Stimulated activated CD8-positive, alpha-beta memory T cell treated with anti-CD3 and anti-CD28 coated beads, Interleukin-15, amount 100 ng/mL, for 48 hours (primary cell): ENCODE measurements at regions not wholly inside any gene's neighbourhood (a gene's known extent, or its start where the extent isn't known, plus 50 kb on each side); places are given as distances from the start of the nearest gene placed in this dataset.

ENCODE experiments used
- DNase-seq, 2 donors: peaks; one replicate each; pipeline ENCODE4 v3.0.0-alpha.2; 2020; ENCODE audit warnings: low read depth in 2 of 2

DNA sequence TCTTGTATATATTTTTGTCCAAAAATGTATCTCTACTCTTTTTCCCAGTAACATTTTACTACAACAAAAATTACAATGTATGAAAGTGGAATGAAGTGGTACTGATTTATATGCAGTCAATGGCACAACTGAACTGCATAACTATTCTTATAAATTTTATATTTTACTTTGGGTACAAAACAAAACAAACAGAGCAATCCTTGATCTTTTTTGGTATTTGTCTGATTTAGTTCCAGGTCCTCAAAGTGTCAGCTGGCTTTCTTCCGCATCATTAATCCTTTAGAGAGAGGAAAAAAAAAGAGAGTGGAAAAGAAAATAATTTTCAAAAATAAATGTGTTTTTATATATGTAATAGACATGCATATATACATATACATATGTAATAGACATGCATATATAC is 252.4 kb upstream of the SLIT2 start:
- no peak for DNase-seq

DNA sequence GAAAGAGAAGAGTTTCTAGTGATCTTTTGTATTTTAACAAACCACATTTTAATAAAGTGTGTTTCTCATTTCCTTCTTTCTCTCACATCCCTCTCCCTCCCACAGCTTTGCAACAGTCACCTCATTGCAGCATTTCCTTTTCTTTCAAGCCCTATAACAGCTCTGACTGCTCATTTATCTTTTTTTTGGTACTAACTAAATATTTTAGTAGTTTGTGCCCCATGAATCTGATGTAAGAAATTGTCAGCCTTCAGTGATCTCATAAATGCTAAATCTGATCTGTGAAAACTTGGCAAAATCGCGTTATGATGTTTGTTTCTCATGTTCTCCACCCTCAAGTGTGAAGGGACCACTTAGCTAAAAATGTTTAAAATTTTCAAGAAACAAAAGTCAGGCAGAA is 258.5 kb upstream of the SLIT2 start:
- no peak for DNase-seq

DNA sequence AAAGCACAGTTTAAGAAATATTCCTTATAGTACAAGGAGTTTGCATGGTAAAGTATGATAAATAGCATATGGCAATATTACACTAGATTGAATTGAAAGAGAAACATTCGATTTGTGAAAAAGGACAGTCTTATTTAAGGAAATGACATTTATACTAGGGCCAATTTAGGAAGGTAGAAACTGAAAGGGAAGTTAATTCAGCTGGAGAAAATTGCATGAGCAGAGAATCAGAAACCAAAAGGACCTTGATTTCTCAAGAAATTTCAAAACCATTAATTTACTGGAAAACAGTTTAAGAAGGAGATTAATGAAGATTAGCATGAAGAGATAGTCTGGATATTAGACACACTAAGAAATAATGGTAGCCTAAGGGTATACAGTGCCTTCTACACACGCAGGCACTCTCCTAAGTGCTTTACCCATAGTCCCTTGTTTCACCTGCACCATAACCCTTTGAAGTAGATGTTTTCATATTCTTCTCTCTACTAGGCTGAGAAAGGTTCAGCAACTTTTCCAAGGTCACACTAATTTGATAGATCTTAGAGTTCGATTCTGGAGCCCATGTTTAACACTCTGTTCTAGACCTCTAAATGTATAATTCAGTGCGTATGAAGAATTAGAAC is 259.1 kb upstream of the SLIT2 start:
- no peak for DNase-seq

DNA sequence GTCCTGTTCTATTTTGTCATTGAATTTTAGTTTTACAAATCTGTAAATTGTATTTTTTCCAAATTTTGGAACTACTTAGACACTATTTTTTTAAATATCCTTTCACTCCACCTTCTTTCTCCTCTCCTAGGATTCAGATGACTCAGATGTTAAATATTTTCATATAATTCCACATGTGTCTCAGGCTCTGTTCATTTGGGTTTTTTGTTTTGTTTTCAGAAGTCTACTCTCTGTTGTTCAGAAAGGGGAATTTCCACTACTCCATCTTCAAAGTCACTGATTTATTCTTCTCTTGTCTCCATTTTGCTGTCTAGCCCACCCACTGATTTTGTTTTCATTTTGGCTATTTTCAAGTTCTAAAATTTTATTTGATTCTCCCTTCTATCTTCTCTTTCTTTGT is 264.0 kb upstream of the SLIT2 start:
- DNase-seq = no peak

DNA sequence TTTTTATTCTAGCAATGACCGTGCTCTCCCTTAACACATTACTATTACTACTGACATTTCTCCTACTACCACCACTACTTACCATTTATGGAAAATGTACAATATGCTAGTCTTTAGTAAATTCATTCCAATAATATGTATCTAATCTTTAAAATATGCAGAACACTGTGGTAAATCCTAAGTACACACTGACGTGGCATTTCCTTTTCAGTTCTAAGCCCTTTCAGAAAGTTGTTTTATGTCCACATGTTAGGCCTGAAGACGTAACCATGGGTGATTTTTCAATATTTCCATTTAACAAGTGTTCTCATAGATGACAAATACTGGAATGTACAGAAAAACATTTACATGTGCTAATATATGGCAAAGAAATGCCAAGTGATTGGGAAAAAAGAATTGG is 268.6 kb upstream of the SLIT2 start:
- no peak for DNase-seq

DNA sequence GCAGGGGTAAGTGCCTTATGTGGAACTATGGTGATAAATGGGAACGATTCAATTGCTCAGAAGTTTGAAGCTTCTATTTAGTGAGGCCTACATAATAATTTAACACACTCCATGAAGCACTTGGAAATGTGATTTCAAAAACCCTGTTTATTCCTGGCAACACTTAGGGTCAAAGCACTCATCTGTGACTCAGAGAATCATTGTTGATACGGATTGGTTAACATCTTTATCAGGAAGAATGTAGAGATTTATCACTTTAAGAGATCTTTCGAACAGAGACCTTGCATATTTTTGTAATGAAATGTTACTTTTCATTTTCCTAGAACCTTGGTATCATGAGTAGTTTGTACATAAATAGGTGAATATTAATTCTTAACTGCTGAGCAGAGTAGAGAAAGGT is 269.1 kb upstream of the SLIT2 start:
- no peak for DNase-seq

DNA sequence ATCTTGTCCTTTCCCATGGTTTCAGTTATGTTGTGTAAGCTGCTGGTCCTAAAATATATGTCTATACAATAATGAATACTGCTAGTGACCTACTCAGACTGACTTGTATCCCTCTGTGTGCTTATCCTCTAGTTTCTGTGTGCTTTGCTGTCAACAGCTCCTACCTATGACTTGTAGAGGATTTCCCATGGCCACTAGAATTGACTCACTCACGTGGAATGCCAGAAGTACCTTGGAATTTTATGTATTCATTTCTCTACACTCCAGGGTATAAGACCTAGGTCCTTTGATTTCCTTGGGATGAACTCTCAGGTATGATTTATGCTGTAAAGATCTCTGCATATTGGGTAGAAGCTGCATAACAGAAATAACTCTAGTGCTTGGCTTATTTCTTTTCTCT is 279.9 kb upstream of the SLIT2 start:
- DNase-seq = no peak

DNA sequence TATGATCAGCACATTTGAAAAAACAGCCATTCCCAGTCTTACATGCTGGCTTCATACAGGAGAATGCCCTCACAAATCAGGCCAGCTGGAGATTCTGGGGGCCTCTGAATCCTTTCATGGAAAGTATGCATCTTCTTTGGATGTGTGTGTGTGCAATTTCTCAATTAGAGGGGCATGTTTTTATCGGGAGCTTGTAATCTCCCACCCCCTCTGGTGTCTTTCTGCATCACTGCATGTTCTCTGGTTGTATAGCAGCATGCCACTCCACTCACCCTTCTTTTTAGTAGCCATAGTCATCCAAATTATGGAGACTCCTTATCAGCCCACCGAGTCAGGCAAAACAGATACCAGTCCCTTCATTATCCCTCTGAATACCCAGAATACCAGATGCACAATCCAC is 282.2 kb upstream of the SLIT2 start:
- no peak for DNase-seq

DNA sequence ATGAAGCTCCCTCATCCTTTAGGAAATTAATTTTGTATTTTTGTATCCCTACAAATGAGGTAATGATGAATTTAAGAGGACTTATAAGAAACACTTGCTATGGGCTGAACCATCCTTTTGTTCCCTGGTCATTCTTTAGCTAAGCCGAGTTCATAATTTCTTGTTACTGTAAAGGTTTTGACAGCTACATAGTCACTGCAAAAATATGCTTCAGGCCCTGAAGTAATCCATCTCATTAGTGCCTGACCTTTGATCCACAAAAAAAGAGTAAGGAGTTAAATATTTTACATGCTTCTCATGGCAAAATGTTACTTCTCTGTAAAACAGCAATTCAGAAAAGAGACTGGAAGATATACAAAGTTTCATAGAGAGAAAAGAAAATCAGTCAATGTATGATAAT is 290.6 kb upstream of the SLIT2 start:
- no peak for DNase-seq

DNA sequence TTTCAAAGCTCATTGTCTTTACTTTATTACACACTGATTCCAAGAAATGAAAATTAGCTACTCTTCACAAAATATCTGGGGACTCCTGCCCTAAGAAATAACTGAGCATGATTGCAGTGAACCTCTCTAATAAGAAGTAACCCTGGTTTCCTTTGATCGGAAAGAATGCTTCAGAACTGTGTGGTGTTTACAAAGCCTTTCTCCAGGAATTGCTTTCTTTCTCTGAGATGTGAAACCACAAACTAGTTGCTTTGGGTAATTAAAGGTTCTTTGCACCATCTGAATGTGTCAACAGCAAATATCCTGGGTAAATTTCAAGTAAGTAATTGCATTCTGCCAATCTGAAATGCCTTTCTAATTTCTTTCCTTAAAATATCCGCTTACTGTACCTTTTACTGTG is 292.9 kb upstream of the SLIT2 start:
- DNase-seq = no peak

DNA sequence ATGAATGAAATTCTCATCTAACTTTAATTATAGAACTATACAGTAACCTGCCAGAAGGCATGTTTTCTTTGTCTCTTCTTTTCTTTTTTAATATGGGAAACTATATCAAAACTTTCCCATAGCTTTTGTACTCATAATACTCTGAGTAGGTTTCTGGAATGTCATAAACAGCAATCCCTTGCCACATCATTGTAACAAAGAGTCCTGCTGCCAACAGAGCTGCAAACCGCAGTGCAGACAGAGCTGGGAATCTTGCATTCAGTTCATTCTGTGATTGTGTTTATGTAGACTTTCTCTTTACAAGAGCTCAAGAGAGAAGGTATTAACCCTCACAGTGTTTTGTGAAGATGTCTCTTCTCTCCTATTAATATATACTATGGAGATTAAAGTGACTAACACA is 304.4 kb upstream of the SLIT2 start:
- DNase-seq = no peak

DNA sequence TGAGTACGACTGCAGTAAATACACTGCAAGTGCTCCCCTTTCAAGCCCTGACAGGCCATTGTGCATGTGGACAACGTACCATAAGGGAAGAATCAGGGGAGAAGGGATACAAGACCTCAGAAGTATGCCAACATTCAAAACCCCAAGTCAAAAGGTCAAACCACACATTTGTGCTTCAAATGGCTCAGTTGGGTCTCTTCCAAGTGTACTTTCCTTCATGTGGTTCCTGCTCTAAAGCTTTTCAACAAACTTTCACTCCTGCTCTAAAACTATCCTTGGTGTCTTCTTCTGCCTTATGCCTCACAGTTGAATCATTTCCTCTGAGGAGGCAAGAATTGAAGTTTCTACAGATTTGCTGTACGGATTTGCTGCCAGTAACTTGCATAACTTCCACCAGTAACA is 305.7 kb upstream of the SLIT2 start:
- no peak for DNase-seq

DNA sequence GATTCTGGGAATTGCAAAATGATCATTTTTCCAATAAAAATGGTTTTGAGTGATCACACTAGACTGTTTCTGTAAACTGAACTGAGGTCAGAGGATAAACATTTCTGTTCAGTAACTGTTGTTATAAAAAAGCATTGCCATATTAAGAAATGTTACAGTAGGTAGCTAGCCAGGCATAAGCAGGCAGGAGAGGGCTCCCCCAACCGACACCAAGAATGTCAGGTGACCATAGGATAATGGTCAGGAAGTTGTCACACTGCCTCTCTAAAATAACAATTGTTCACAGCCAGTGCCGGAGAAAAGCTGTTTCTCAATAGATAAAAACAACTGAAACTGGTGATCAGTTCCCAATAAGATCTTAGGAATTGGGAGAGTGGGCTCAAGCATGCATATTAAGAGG is 306.2 kb upstream of the SLIT2 start:
- DNase-seq = no peak

DNA sequence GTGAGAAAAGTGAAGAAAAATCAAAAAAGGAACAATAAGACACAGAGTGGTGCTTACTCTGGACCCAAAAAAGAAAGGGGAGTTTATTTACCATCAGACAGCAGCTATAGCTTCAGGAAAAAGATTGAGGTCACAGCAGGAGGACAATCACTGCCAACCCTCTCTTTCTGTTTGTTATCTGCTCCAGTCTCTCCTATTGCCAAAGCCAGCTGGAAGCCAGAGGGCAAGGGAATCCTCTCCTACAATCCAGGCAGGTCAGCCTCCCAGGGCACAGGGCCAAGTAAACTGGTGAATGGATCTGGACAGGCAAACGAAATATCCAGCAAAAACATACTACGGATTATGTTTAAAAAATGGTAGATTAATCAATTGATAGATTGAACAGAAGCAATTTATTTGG is 306.9 kb upstream of the SLIT2 start:
- no peak for DNase-seq

DNA sequence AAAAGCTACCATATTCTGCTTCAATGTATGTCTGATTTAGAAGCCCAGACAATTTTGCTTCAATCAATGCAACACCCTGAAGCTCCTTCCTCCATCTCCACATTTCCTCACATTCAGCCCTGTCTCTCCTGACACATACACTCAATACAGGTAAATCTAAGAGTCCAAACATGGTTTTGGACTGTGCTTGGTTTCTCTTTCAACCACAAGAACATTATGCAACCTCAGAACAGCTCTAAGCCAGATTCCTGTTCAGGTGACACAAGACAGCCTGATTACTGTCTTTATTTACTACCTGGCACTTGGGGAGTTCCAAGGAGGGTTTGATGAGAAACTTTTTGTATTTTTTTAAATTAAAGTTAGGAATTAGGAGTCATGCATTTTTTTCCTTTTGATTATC is 307.5 kb upstream of the SLIT2 start:
- no peak for DNase-seq

DNA sequence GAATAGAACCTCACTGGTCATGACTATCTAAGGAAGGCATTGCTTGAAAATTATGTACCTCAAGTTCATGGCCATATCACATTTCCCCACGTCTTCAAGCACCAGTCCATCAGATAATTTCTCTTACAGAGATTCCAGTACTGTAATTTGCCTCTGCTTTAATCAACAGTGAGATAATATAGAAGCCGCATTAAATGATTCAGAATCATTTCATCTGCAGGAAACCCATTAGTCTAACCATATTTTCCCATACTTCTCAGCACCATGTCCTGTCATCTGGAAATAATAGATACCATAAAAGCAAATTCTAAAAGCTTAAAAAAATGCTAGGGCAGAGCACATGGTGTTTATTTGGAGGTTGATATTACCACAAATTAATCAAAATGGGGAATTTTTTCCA is 310.3 kb upstream of the SLIT2 start:
- DNase-seq = no peak

DNA sequence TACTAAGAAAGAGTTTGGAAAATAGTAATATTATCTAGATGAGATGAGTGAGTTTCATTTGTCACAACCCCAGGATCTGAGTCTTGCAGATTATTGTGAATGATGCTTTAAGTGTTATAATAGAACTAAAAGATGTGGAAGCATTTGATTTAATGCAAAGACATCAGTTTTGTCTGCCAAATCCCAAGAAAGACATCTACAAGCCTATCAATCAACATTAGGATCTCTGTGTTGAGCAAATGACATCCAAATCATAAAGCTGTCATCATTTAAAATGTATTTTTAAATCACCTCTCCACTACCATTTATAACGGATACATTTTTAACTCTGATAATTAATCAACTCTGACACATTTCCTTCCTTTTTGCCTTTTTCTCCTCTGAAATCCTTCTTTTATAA is 310.8 kb upstream of the SLIT2 start:
- DNase-seq = no peak

DNA sequence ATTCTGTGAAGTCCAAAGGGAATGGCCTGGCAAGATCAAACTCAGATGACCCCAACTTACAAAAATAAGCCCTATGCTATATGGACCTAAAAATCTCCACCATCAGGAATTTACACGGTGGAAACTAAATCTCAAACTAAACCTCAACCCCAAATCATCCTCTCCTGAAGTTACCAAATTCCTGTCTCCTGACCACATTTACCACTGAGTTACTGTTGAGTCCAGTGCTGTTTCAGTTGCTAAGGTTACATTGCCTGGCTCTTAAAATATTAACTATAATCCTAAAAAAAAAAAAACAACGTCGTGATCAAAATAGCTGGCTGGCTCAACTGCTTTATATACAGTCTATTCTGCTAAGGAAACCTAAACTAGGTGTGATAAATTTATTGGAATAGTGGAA is 315.2 kb upstream of the SLIT2 start:
- no peak for DNase-seq

DNA sequence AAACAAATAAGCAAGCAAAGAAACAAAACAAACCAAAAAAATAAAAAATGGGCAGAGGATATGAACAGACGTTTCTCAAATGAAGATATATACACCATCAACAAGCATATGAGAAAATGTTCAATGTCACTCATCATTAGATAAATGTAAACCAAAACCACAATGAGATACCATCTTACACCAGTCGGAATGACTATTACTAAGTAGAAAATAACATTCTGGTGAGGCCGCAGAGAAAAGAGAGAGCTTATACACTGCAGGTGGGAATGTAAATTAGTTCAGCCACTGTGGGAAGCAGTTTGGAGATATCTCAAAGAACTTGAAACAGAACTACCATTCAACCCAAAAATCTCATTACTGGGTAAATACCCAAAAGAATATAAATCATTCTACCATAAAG is 321.0 kb upstream of the SLIT2 start:
- DNase-seq = no peak

DNA sequence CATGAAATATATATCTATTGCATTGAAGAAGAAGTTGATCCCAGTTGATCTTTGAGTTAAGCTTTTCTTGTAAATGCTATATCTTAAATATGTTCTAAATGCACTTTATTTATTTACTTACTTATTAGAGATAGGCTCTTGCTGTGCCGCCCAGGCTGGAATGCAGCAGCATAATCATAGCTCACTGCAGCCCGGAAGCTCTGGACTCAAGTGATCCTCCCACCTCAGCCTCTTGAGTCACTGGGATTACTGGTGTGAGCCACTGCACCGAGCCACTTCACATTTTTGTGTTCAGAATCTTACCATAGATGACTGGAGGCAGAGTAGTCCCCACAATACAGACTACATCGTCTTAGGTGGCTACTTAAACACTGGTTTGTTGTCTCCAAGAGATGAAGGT is 324.3 kb upstream of the SLIT2 start:
- DNase-seq = no peak

DNA sequence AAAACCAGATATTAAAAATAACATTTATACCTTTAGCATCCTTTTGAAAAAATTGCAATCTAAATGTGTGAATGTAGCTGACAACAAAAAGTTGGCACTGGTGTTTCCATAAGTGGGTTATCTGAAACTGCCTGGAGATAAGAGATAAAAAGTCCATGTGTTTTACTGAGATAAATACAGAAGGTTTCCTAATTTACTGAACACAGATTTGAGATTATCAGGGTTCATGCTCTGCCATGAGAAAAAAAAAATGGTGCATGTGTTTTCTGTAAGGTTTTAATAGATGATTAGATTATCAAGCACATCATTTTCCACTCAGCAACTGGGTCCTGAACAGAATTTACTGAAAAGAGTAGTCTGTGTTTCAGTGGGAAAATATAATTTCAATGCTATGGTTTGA is 326.2 kb upstream of the SLIT2 start:
- DNase-seq = no peak

DNA sequence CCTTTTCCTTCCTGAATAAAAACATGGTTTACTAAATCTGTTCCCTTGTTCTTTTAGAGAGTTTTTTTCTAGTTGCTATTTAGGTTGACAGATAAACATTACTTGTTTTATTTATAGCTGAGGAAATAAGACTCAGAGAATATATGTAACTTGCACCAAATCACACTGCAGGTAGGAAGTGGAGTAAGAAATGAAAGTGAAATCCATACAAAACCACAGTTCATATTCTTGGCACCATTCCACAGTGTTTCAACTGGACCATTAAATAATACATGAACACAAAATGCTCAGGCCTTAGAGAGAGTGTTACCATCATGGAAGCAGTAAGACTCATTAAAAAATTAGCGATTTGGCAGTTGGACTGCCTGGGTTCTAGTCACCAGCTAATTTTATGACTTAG is 326.9 kb upstream of the SLIT2 start:
- DNase-seq = no peak

DNA sequence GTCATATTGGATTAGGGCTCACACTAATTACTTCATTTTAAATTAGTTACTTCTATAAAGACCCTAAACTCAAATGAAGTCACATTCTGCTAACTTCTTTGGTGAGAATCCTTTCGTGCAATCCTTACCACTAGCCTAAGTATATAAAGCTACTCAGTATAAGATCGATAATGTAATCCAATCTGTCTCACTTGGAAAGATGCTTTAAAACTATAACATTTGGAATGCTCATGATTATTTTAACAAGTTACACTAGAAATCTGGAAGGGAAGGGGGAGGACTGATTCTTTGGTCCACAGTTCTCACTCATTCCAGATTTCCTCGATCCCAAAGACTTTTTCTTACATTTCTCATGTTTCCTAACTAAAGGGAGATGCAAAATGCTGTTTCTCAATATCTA is 336.4 kb upstream of the SLIT2 start:
- DNase-seq = no peak

DNA sequence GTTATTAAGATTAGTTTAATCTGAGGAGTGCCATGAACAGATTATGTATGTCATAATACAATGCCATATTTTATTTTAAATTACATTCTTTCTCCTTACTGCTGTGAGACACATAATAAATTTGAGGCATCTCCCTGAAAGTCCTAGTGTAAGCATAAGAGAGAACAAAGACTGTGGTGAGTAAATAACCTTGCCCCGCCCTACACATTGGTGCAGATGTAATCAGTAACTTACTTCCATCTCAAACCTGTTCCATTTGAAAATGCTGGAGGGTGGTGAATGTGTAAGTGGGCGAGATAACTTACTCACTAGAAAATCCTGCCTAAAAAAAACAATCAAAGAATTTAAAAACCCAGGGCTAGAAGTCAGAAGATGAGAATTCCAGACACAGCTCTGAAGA is 338.1 kb upstream of the SLIT2 start:
- DNase-seq = no peak
